ENCODE measurements at regions not wholly inside any gene's neighbourhood (a gene's known extent, or its start where the extent isn't known, plus 50 kb on each side); places are given as distances from the start of the nearest gene placed in this dataset.

GRCh38 chr18:10318691-10318970 lies 135.8 kb upstream of the APCDD1 start:
- Mint-ChIP-seq H3K4me1 (peaks cover 30 to 33% of the 10 kb centered on the region in 2 experiments), H3K9me3 (peaks cover 10 to 16% of the 10 kb centered on the region in 2 experiments; a peak in 4 of 5 replicates), H3K27ac (no peak overlapping the region; a peak in 2 of 7 replicates), H3K4me3 (peak overlapping the region; percentile 3 to 16; a peak in 2 of 5 replicates), H3K27me3 (ENCODE audit: low read depth) (no peaks in the 10 kb centered on the region; the same call in 1 of the 2 replicates), H3K36me3 (ENCODE audit: insufficient read depth in 1 of 3, low read depth in 3 of 3) (peaks cover 0 to 15% (median 2%) of the 10 kb centered on the region in 3 experiments; a peak in 3 of 7 replicates)
- H3K27ac ChIP-seq (ENCODE audit: insufficient read length, low read depth, low read length) = no peak overlapping the region
- H3K56ac ChIP-seq (ENCODE audit: insufficient read length, low read depth, low read length) = no peak overlapping the region
- H2AFZ ChIP-seq (ENCODE audit: low read length) = no peak overlapping the region
- H3K23me2 ChIP-seq (ENCODE audit: insufficient read length, low read depth, low read length, poor library complexity, severe bottlenecking) = no peaks in the 10 kb centered on the region
- no CpG with 5 or more reads among the region's 3 CpGs for WGBS (ENCODE audit: extremely low coverage, insufficient read length, low lambda C conversion rate)
- no peak overlapping the region for H3K9ac ChIP-seq (ENCODE audit: extremely low read depth, insufficient read length, low read length)
- TF ChIP-seq CTCF (conservative IDR thresholded peaks at IDR 0.05) = no peak
- H2BK5ac ChIP-seq (ENCODE audit: insufficient read length, low read length) = no peak overlapping the region
- H3K9me3 ChIP-seq (ENCODE audit: control insufficient read depth, low read depth, low read length) = no peaks in the 10 kb centered on the region
- no peak overlapping the region for H3K14ac ChIP-seq (ENCODE audit: insufficient read depth, low read length)
- no peak overlapping the region for H4K5ac ChIP-seq (ENCODE audit: insufficient read length, low read depth, low read length)
- no peak overlapping the region for H3K23ac ChIP-seq (ENCODE audit: insufficient read length, low read depth, low read length)
- no peak overlapping the region for H2BK15ac ChIP-seq (ENCODE audit: low read depth, low read length)
- H3K18ac ChIP-seq (ENCODE audit: insufficient read length, low read depth, low read length) = no peak overlapping the region
- no peak overlapping the region for H2BK12ac ChIP-seq (ENCODE audit: insufficient read length, low read depth, low read length)
- no peaks in the 10 kb centered on the region for H3K79me1 ChIP-seq (ENCODE audit: insufficient read depth, low read depth, low read length, poor library complexity, severe bottlenecking)
- H3K27me3 ChIP-seq (ENCODE audit: insufficient read depth, low read length) = no peaks in the 10 kb centered on the region
- no peak overlapping the region for H2BK120ac ChIP-seq (ENCODE audit: low read depth, low read length, poor library complexity, severe bottlenecking)
- no peak overlapping the region for H3T11ph ChIP-seq (ENCODE audit: low read length)
- no peak for DNase-seq
- H2BK20ac ChIP-seq (ENCODE audit: low read depth, low read length, poor library complexity, severe bottlenecking) = no peak overlapping the region
- H2AK5ac ChIP-seq (ENCODE audit: insufficient read length, low read length) = no peak overlapping the region
- no peaks in the 10 kb centered on the region for H4K20me1 ChIP-seq (ENCODE audit: control insufficient read depth, insufficient read depth, insufficient read length)
- H3K4me1 ChIP-seq (ENCODE audit: insufficient read depth, low read length) = peaks cover 9% of the 10 kb centered on the region
- no peak overlapping the region for H3K4ac ChIP-seq (ENCODE audit: low read depth, low read length)
- no peak overlapping the region for H3K4me2 ChIP-seq (ENCODE audit: insufficient read depth, insufficient read length, low read length)
- no peak overlapping the region for H4K8ac ChIP-seq (replicated peaks; ENCODE audit: insufficient read length, low read depth, low read length)
- H4K91ac ChIP-seq (ENCODE audit: insufficient read length, low read depth, low read length) = no peak overlapping the region
- H3K79me2 ChIP-seq (ENCODE audit: insufficient read depth, low read length) = no peaks in the 10 kb centered on the region

All from H9 (cell line).